GM19463 (cell line): ENCODE measurements at regions not wholly inside any gene's neighbourhood (a gene's known extent, or its start where the extent isn't known, plus 50 kb on each side); places are given as distances from the start of the nearest gene placed in this dataset.
"Not testable (repeated sequence)": the region's sequence is repeated elsewhere in the genome, so short reads cannot be mapped to it uniquely, and the experiment has no call there.

Experiments
- ATAC-seq: cut with Tn5 transposase; IDR thresholded peaks from one replicate; pipeline ENCODE4 v1.9.1; 2021; ENCODE audit warnings: mild to moderate bottlenecking, moderate library complexity; ENCODE audit not compliant: unreplicated experiment

- no peak for ATAC-seq
These were observed 203.2 kb downstream of the LAS1L start for GRCh38 chrX:65331371-65331770.

- no peak for ATAC-seq
These were observed 234.3 kb downstream of the LAS1L start for GRCh38 chrX:65300104-65300809.

GRCh38 chrX:65282905-65283304 lies 251.7 kb downstream of the LAS1L start:
- not testable (repeated sequence) for ATAC-seq

- ATAC-seq: no peak
These were observed 261.4 kb downstream of the LAS1L start for GRCh38 chrX:65273152-65273551.

GRCh38 chrX:65266482-65266881 lies 268.1 kb downstream of the LAS1L start:
- ATAC-seq: no peak

- ATAC-seq: no peak
These were observed 277.6 kb upstream of the ZC4H2 start for GRCh38 chrX:65253817-65254216.

- no peak for ATAC-seq
These were observed 264.9 kb upstream of the ZC4H2 start for GRCh38 chrX:65241059-65241721.

- no peak for ATAC-seq
These were observed 227.3 kb upstream of the ZC4H2 start for GRCh38 chrX:65203545-65203944.

GRCh38 chrX:65196758-65197360 lies 220.6 kb upstream of the ZC4H2 start:
- no peak for ATAC-seq

- no peak for ATAC-seq
These were observed 219.4 kb upstream of the ZC4H2 start for GRCh38 chrX:65195621-65196020.

GRCh38 chrX:65194547-65194946 lies 218.3 kb upstream of the ZC4H2 start:
- no peak for ATAC-seq

- not testable (repeated sequence) for ATAC-seq
These were observed 187.1 kb upstream of the ZC4H2 start for GRCh38 chrX:65163325-65163724.

- ATAC-seq: no peak
These were observed 172.0 kb upstream of the ZC4H2 start for GRCh38 chrX:65148232-65148631.

- no peak for ATAC-seq
These were observed 160.2 kb upstream of the ZC4H2 start for GRCh38 chrX:65136424-65136823.

GRCh38 chrX:65127842-65128241 lies 151.6 kb upstream of the ZC4H2 start:
- ATAC-seq: no peak

GRCh38 chrX:65098851-65099250 lies 122.6 kb upstream of the ZC4H2 start:
- no peak for ATAC-seq

- ATAC-seq: no peak
These were observed 117.4 kb upstream of the ZC4H2 start for GRCh38 chrX:65093658-65094057.

GRCh38 chrX:65073233-65073632 lies 97.0 kb upstream of the ZC4H2 start:
- ATAC-seq: no peak

GRCh38 chrX:65072590-65072989 lies 96.3 kb upstream of the ZC4H2 start:
- no peak for ATAC-seq

- not testable (repeated sequence) for ATAC-seq
These were observed 82.4 kb upstream of the ZC4H2 start for GRCh38 chrX:65058626-65059025.

GRCh38 chrX:65045001-65045400 lies 68.8 kb upstream of the ZC4H2 start:
- ATAC-seq: no peak

GRCh38 chrX:65035446-65035770 lies 59.2 kb upstream of the ZC4H2 start:
- ATAC-seq: peak; percentile 24
